Thoracic aorta (tissue), 2 donors: ENCODE measurements at regions not wholly inside any gene's neighbourhood (a gene's known extent, or its start where the extent isn't known, plus 50 kb on each side); places are given as distances from the start of the nearest gene placed in this dataset.

Experiments used
- ATAC-seq: fragments of 150-250 bp; one replicate; pipeline ENCODE4 v1.8.0; 2017; ENCODE audit warnings: low read depth; ENCODE audit not compliant: insufficient number of reproducible peaks, low FRiP score
- DNase-seq: peaks from one replicate; pipeline ENCODE4 v3.0.0-alpha.2; 2020; ENCODE audit warnings: low spot score
- H3K27ac ChIP-seq, 2 donors: fragments of 200-600 bp; sonication (generic); 1 replicate in 1 of 2; 2 replicates in 1 of 2; pipeline ENCODE4 v1.5.1; 2016; ENCODE audit warnings: mild to moderate bottlenecking in 2 of 2, moderate library complexity in 2 of 2
- H3K27me3 ChIP-seq: fragments of 200-600 bp; sonication (generic); replicated peaks from 2 replicates; pipeline ENCODE4 v1.6.0; 2016; ENCODE audit warnings: mild to moderate bottlenecking; ENCODE audit not compliant: insufficient read depth
- H3K36me3 ChIP-seq: fragments of 200-600 bp; sonication (generic); one replicate; pipeline ENCODE4 v1.5.1; 2016
- H3K4me1 ChIP-seq, 2 donors: fragments of 200-600 bp; sonication (generic); 1 replicate in 1 of 2; 2 replicates in 1 of 2; pipeline versions ENCODE4 v1.5.1 to v1.6.0; 2016; ENCODE audit warnings: low read depth in 2 of 2, mild to moderate bottlenecking in 1 of 2; ENCODE audit not compliant: control insufficient read depth in 1 of 2
- H3K4me3 ChIP-seq: fragments of 200-600 bp; sonication (generic); 2 replicates; pipeline ENCODE4 v1.5.1; 2016; ENCODE audit warnings: mild to moderate bottlenecking
- H3K9me3 ChIP-seq: fragments of 200-600 bp; sonication (generic); 2 replicates; pipeline ENCODE4 v1.5.1; 2016
- CTCF ChIP-seq: fragments of 200-600 bp; sonication (generic); IDR thresholded peaks from one replicate; pipeline ENCODE4 v1.5.1; 2019; ENCODE audit warnings: antibody characterized with exemption

GRCh38 chr13:82129281-82129680 lies 1753.0 kb downstream of the SLITRK1 start:
- no peaks in the 10 kb centered on the region for H3K27me3 ChIP-seq
- no peaks in the 10 kb centered on the region for H3K36me3 ChIP-seq
- no peak for DNase-seq
- no peak overlapping the region for H3K4me3 ChIP-seq
- no peaks in the 10 kb centered on the region for H3K9me3 ChIP-seq
- no peak for ATAC-seq
- no peaks in the 10 kb centered on the region for H3K4me1 ChIP-seq
- no peak overlapping the region for H3K27ac ChIP-seq
- no peak for TF ChIP-seq CTCF

DNA sequence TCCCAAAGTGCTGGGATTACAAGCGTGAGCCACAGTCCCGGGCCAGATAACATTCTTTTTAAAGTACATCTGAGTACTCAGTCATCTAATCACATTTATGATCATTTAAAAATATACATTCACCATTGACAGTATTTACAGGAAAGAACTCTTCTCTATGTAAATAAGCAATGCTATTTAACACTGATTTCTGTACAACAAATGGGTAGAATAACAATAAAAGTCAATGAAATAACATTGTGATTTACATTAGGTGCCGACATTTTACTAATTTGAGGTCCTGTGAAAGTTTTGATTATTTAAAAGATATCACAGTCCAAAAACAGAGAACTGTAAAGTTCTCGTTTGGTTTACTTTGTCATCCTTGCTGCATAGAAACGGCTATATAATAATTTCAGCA lies 1763.7 kb downstream of the SLITRK1 start:
- Histone ChIP-seq H3K36me3 (no peaks in the 10 kb centered on the region), H3K27me3 (no peaks in the 10 kb centered on the region), H3K27ac (no peak overlapping the region), H3K9me3 (no peaks in the 10 kb centered on the region), H3K4me3 (no peak overlapping the region), H3K4me1 (no peaks in the 10 kb centered on the region)
- DNase-seq (no peak), ATAC-seq (no peak)
- TF ChIP-seq CTCF = no peak

- Histone ChIP-seq H3K27me3 (no peaks in the 10 kb centered on the region), H3K36me3 (no peaks in the 10 kb centered on the region), H3K4me1 (no peaks in the 10 kb centered on the region), H3K27ac (no peak overlapping the region), H3K9me3 (no peaks in the 10 kb centered on the region), H3K4me3 (no peak overlapping the region)
- TF ChIP-seq CTCF = no peak
- DNase-seq (no peak), ATAC-seq (no peak)
These were observed 1765.8 kb downstream of the SLITRK1 start for GRCh38 chr13:82116422-82116989.

- TF ChIP-seq CTCF = no peak
- Histone ChIP-seq H3K4me1 (no peaks in the 10 kb centered on the region), H3K27me3 (no peaks in the 10 kb centered on the region), H3K27ac (no peak overlapping the region), H3K9me3 (no peaks in the 10 kb centered on the region), H3K36me3 (no peaks in the 10 kb centered on the region), H3K4me3 (no peak overlapping the region)
- ATAC-seq (no peak), DNase-seq (no peak)
These were observed 1766.9 kb downstream of the SLITRK1 start for GRCh38 chr13:82115391-82115790.

DNA sequence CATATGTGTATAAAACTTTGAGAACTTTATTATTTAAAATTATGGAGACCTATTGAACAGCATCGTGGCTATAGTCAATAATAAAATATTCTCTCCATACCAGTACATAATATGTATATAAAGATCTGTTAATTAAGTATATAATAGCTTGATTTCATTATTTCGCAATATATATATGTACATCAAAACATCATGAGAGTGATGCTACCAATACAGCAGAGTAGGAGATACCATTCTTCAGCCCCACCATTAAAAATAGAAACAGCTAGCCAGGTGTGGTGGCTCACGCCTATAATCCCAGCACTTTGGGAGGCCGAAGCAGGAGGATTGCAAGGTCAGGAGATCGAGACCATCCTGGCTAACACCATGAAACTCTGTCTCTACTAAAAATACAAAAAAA lies 1755.3 kb upstream of the SPRY2 start:
- H3K4me3 ChIP-seq = no peak overlapping the region
- H3K27ac ChIP-seq = no peak overlapping the region
- no peaks in the 10 kb centered on the region for H3K4me1 ChIP-seq
- DNase-seq = no peak
- ATAC-seq = no peak
- no peak for TF ChIP-seq CTCF
- no peaks in the 10 kb centered on the region for H3K36me3 ChIP-seq
- H3K9me3 ChIP-seq = no peaks in the 10 kb centered on the region
- no peaks in the 10 kb centered on the region for H3K27me3 ChIP-seq
